ENCODE measurements at regions not wholly inside any gene's neighbourhood (a gene's known extent, or its start where the extent isn't known, plus 50 kb on each side); places are given as distances from the start of the nearest gene placed in this dataset.

DNA sequence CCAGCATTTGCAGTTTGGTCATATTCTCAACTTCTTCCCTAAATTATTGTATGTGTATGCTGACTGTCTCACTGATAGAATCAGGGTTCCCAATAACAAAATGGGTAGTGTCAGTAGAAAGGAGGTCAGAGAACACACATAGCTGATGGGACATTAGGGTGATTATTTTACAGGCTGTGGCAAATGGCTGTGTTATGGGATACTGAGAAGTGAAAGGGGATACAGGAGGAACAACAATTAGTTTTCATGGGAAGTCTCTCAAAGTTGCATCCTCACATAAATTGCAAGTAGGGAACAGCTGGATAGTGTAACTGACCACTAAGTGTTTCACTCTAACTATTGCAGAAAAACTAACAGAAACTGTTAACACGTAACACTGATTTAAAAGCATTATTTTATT lies 1199.3 kb downstream of the PCDH17 start:
- TF ChIP-seq, protein P1, sequence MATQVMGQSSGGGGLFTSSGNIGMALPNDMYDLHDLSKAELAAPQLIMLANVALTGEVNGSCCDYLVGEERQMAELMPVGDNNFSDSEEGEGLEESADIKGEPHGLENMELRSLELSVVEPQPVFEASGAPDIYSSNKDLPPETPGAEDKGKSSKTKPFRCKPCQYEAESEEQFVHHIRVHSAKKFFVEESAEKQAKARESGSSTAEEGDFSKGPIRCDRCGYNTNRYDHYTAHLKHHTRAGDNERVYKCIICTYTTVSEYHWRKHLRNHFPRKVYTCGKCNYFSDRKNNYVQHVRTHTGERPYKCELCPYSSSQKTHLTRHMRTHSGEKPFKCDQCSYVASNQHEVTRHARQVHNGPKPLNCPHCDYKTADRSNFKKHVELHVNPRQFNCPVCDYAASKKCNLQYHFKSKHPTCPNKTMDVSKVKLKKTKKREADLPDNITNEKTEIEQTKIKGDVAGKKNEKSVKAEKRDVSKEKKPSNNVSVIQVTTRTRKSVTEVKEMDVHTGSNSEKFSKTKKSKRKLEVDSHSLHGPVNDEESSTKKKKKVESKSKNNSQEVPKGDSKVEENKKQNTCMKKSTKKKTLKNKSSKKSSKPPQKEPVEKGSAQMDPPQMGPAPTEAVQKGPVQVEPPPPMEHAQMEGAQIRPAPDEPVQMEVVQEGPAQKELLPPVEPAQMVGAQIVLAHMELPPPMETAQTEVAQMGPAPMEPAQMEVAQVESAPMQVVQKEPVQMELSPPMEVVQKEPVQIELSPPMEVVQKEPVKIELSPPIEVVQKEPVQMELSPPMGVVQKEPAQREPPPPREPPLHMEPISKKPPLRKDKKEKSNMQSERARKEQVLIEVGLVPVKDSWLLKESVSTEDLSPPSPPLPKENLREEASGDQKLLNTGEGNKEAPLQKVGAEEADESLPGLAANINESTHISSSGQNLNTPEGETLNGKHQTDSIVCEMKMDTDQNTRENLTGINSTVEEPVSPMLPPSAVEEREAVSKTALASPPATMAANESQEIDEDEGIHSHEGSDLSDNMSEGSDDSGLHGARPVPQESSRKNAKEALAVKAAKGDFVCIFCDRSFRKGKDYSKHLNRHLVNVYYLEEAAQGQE (IDR thresholded peaks at IDR 0.05; ENCODE audit: insufficient replicate concordance, low read depth), result no peak
- TF ChIP-seq, protein P2, sequence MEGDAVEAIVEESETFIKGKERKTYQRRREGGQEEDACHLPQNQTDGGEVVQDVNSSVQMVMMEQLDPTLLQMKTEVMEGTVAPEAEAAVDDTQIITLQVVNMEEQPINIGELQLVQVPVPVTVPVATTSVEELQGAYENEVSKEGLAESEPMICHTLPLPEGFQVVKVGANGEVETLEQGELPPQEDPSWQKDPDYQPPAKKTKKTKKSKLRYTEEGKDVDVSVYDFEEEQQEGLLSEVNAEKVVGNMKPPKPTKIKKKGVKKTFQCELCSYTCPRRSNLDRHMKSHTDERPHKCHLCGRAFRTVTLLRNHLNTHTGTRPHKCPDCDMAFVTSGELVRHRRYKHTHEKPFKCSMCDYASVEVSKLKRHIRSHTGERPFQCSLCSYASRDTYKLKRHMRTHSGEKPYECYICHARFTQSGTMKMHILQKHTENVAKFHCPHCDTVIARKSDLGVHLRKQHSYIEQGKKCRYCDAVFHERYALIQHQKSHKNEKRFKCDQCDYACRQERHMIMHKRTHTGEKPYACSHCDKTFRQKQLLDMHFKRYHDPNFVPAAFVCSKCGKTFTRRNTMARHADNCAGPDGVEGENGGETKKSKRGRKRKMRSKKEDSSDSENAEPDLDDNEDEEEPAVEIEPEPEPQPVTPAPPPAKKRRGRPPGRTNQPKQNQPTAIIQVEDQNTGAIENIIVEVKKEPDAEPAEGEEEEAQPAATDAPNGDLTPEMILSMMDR (IDR thresholded peaks at IDR 0.05; ENCODE audit: insufficient read depth, low read length), result no peak

Data from HL-60 (cell line).